Vagina (tissue), 2 donors: ENCODE measurements at regions not wholly inside any gene's neighbourhood (a gene's known extent, or its start where the extent isn't known, plus 50 kb on each side); places are given as distances from the start of the nearest gene placed in this dataset.

ENCODE experiments used
- DNase-seq, 2 donors: peaks; one replicate each; pipeline ENCODE4 v3.0.0-alpha.2; 2017; ENCODE audit errors: extremely low spot score in 2 of 2
- H3K27ac ChIP-seq: fragments of 200-600 bp; sonication (generic); one replicate; pipeline ENCODE4 v1.5.1; 2019
- H3K27me3 ChIP-seq: fragments of 200-600 bp; sonication (generic); one replicate; pipeline ENCODE4 v1.5.1; 2019
- H3K36me3 ChIP-seq, 2 donors: fragments of 200-600 bp; sonication (generic); one replicate each; pipeline ENCODE4 v1.5.1; 2017 to 2019
- H3K4me1 ChIP-seq: fragments of 200-600 bp; sonication (generic); one replicate; pipeline ENCODE4 v1.5.1; 2019
- H3K4me3 ChIP-seq, 2 donors: fragments of 200-600 bp; sonication (generic); 1 replicate in 1 of 2; 2 replicates in 1 of 2; pipeline ENCODE4 v1.5.1; 2016 to 2019
- H3K9me3 ChIP-seq: fragments of 200-600 bp; sonication (generic); one replicate; pipeline ENCODE4 v1.5.1; 2019
- POLR2A ChIP-seq, 2 donors: fragments of 450-650 bp; IDR thresholded peaks; one replicate each; pipeline ENCODE4 v1.6.1; 2017; ENCODE audit warnings: antibody characterized with exemption in 2 of 2, mild to moderate bottlenecking in 2 of 2, moderate library complexity in 2 of 2
- POLR2AphosphoS5 ChIP-seq, 2 donors: sonication (generic); formaldehyde crosslinking; IDR thresholded peaks; one replicate each; pipeline ENCODE4 v1.9.0; 2017; ENCODE audit warnings: antibody characterized with exemption in 2 of 2, mild to moderate bottlenecking in 2 of 2, low read depth in 1 of 2; ENCODE audit not compliant: insufficient read depth in 1 of 2
- intact Hi-C: fragments of 100-400 bp; cut with DNase I; formaldehyde crosslinking; loops from one replicate; pipeline ENCODE4 v1.15.1; 2023
- TF ChIP-seq, protein P1 (sequence below), 3 experiments: fragments of 450-650 bp in 2 of 3; fragments of 200-600 bp in 1 of 3; sonication (generic) in 1 of 3; IDR thresholded peaks; one replicate each; pipeline ENCODE4 v1.5.1; 2017 to 2019; ENCODE audit warnings: antibody characterized with exemption in 3 of 3, mild to moderate bottlenecking in 2 of 3, moderate library complexity in 2 of 3

DNA sequence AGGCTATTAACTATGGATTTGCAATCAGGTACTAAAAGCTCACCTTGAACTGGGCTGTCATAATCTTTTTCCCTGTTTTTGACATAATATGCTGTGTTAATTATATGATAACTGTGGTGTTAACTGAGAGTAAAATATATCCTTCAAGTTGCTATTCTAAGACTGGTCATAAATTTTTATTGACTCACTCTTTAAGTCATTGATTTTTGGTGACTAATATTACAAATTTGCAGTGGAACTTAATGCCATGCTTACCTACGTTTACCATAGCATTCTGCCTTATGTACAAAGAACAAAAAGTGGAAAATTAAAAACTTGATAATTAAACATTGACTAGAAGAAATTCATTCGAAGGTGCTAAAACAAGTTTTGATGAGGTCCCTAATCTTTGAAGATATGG is 872.4 kb downstream of the BRINP3 start:
- Histone ChIP-seq H3K27ac (no peak overlapping the region), H3K9me3 (no peaks in the 10 kb centered on the region), H3K27me3 (no peaks in the 10 kb centered on the region), H3K4me1 (no peaks in the 10 kb centered on the region), H3K4me3 (no peak overlapping the region), H3K36me3 (no peaks in the 10 kb centered on the region)
- intact Hi-C loops: loop anchor here (5.0 kb wide), 1 partner anchor 672 kb away; no protein-coding TSS in a partner anchor
- DNase-seq: no peak
- no peak for TF ChIP-seq POLR2AphosphoS5 (IDR thresholded peaks at IDR 0.05; ENCODE audit: insufficient read depth in 1 of 2, low read depth in 1 of 2)
- TF ChIP-seq, protein P1, sequence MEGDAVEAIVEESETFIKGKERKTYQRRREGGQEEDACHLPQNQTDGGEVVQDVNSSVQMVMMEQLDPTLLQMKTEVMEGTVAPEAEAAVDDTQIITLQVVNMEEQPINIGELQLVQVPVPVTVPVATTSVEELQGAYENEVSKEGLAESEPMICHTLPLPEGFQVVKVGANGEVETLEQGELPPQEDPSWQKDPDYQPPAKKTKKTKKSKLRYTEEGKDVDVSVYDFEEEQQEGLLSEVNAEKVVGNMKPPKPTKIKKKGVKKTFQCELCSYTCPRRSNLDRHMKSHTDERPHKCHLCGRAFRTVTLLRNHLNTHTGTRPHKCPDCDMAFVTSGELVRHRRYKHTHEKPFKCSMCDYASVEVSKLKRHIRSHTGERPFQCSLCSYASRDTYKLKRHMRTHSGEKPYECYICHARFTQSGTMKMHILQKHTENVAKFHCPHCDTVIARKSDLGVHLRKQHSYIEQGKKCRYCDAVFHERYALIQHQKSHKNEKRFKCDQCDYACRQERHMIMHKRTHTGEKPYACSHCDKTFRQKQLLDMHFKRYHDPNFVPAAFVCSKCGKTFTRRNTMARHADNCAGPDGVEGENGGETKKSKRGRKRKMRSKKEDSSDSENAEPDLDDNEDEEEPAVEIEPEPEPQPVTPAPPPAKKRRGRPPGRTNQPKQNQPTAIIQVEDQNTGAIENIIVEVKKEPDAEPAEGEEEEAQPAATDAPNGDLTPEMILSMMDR (IDR thresholded peaks at IDR 0.05): no peak
- no peak for TF ChIP-seq POLR2A (IDR thresholded peaks at IDR 0.05)

DNA sequence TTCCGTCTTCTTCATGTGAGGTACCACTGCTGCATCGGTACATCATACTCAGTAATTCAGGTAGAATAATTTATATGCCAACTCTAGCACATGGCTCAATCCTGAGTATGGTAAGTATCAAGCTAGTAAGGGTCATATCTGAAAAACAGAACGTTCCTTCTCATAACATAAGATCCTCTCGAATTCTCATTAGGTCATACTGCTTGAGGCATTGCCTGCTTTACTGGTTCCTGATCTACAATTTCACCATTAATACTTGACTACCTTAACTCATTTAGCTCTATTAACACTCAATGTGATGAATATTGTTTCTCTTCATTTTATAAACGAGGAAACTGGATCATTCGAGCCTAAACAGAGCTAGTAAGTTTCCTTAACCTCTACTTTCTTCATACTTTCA is 871.6 kb downstream of the BRINP3 start:
- Histone ChIP-seq H3K4me1 (no peaks in the 10 kb centered on the region), H3K27ac (no peak overlapping the region), H3K36me3 (no peaks in the 10 kb centered on the region), H3K4me3 (no peak overlapping the region), H3K9me3 (no peaks in the 10 kb centered on the region), H3K27me3 (no peaks in the 10 kb centered on the region)
- DNase-seq: no peak
- TF ChIP-seq POLR2A (IDR thresholded peaks at IDR 0.05) (no peak), POLR2AphosphoS5 (IDR thresholded peaks at IDR 0.05; ENCODE audit: insufficient read depth in 1 of 2, low read depth in 1 of 2) (no peak)
- TF ChIP-seq, protein P1 (IDR thresholded peaks at IDR 0.05): no peak
- intact Hi-C loops: loop anchor here (5.0 kb wide), 1 partner anchor 671 kb away; no protein-coding TSS in a partner anchor

DNA sequence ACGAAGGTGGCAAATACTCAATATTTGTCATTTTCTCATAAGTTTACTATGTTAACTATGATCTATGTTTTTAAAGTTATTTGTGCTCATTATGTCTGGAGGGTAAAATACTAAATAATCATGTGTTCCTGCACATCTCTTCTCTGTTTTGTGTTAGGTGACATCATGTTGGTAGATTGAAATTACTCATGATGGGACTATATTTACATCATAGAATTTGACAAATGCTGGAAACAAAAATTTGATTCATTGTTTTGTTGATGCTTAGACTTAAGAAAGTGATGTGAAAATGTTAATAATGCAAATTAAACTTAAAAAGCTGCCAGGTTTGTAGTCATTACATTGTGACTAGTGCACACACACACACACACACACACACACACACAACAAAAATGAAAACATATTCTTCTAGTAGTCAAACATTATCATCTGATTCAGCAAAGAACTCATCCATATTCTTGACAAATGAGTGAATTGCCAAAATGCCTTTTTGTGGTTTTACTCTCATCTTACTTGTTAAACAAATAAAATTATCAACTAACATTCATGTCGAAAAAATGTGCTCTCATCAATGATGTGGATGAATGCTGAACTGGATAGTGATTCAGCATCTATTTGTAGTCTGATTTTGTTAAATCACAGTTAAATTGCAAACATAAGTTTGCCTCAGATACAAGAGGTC is 870.7 kb downstream of the BRINP3 start:
- no peaks in the 10 kb centered on the region for H3K27me3 ChIP-seq
- TF ChIP-seq POLR2A (IDR thresholded peaks at IDR 0.05) (no peak), POLR2AphosphoS5 (IDR thresholded peaks at IDR 0.05; ENCODE audit: insufficient read depth in 1 of 2, low read depth in 1 of 2) (no peak)
- TF ChIP-seq, protein P1 (IDR thresholded peaks at IDR 0.05): no peak
- DNase-seq: no peak
- intact Hi-C loops: loop anchor here (5.0 kb wide), 1 partner anchor 670 kb away; no protein-coding TSS in a partner anchor
- H3K27ac ChIP-seq: no peak overlapping the region
- H3K9me3 ChIP-seq: no peaks in the 10 kb centered on the region
- H3K4me3 ChIP-seq: no peak overlapping the region
- H3K36me3 ChIP-seq: no peaks in the 10 kb centered on the region
- H3K4me1 ChIP-seq: no peaks in the 10 kb centered on the region

DNA sequence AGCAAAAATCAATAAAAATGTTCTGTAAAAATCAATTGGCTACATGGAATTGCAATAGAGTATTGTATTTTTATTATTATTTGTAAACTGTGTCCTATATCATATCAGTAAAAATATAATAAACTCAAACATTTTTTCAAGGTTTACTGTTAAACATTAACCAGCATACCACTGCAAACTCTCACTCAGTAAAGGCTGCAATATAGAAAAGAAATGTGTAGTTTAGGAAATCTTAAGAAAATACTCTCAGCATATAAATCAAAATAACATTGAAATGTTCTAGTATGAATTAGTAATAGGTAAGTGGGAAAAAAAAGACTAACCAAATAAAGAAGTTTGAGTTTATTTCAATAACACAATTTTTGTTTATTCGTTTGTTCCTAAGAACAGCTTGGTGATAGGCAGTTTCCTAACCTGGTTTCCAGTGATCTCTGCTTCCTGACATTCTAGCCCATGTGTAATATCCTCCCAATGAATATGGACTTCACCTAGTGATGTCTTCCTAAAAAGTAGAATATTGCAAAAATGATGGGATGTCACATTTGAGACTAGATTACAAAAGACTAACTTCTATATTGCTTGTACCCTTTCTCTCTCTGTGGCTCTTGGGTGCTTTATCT is 870.1 kb downstream of the BRINP3 start:
- Histone ChIP-seq H3K27me3 (no peaks in the 10 kb centered on the region), H3K4me3 (no peak overlapping the region), H3K27ac (no peak overlapping the region), H3K36me3 (no peaks in the 10 kb centered on the region), H3K4me1 (no peaks in the 10 kb centered on the region), H3K9me3 (no peaks in the 10 kb centered on the region)
- TF ChIP-seq POLR2AphosphoS5 (IDR thresholded peaks at IDR 0.05; ENCODE audit: insufficient read depth in 1 of 2, low read depth in 1 of 2): no peak
- TF ChIP-seq, protein P1 (IDR thresholded peaks at IDR 0.05): no peak
- TF ChIP-seq POLR2A (IDR thresholded peaks at IDR 0.05): no peak
- intact Hi-C loops: loop anchor here (5.0 kb wide), 1 partner anchor 670 kb away; no protein-coding TSS in a partner anchor
- no peak for DNase-seq

DNA sequence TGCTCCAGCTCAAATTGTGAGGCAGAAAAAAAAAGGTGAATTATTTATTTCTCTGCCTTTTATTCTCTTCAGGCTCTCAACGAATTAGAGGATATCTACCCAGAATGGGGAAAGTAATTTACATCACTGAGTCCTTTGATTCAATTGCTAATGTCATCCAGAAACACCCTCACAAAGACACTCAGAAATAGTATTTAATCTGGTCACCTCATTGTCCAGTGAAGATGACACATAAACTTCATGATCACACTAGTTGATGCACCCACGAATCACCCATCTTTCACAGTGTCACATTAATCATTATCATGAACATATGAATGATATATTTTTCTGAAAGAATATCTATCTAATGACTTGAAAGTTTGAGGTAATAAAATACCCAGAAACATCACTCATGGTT is 868.5 kb downstream of the BRINP3 start:
- Histone ChIP-seq H3K4me3 (no peak overlapping the region), H3K4me1 (no peaks in the 10 kb centered on the region), H3K36me3 (no peaks in the 10 kb centered on the region), H3K9me3 (no peaks in the 10 kb centered on the region), H3K27me3 (no peaks in the 10 kb centered on the region), H3K27ac (no peak overlapping the region)
- DNase-seq: no peak
- no peak for TF ChIP-seq POLR2AphosphoS5 (IDR thresholded peaks at IDR 0.05; ENCODE audit: insufficient read depth in 1 of 2, low read depth in 1 of 2)
- TF ChIP-seq, protein P1 (IDR thresholded peaks at IDR 0.05): no peak
- no peak for TF ChIP-seq POLR2A (IDR thresholded peaks at IDR 0.05)
- intact Hi-C loops: loop anchor here (5.0 kb wide), 1 partner anchor 668 kb away; no protein-coding TSS in a partner anchor
